Brain microvascular endothelial cell (primary cell): ENCODE measurements at regions not wholly inside any gene's neighbourhood (a gene's known extent, or its start where the extent isn't known, plus 50 kb on each side); places are given as distances from the start of the nearest gene placed in this dataset.

Source experiments
- DNase-seq: peaks from one replicate; pipeline ENCODE4 v3.0.0-alpha.2; 2020
- H3K27ac ChIP-seq: fragments of 250-450 bp; sonication (Bioruptor Pico); 2 replicates; pipeline ENCODE4 v1.5.1; 2020; ENCODE audit warnings: mild to moderate bottlenecking, moderate library complexity
- H3K27me3 ChIP-seq: fragments of 250-450 bp; sonication (Bioruptor Pico); replicated peaks from 2 replicates; pipeline ENCODE4 v1.5.1; 2020; ENCODE audit warnings: mild to moderate bottlenecking
- H3K36me3 ChIP-seq: fragments of 250-450 bp; sonication (Bioruptor Pico); replicated peaks from 2 replicates; pipeline ENCODE4 v1.5.1; 2020; ENCODE audit warnings: mild to moderate bottlenecking
- H3K4me3 ChIP-seq: 2 replicates; pipeline ENCODE4 v1.5.1; 2011; ENCODE audit warnings: low read depth, mild to moderate bottlenecking, control low read depth, low read length, moderate library complexity
- CTCF ChIP-seq: IDR thresholded peaks from 2 replicates; pipeline ENCODE4 v1.5.1; 2011; ENCODE audit warnings: low read depth, mild to moderate bottlenecking, moderate library complexity, low read length, control low read depth, inconsistent platforms; ENCODE audit errors: missing control alignments
- in situ Hi-C: cut with HindIII; loops from 2 replicates; pipeline ENCODE4 v1.10.0; 2017; ENCODE audit warnings: low sequenced_read_pairs, low pct_ligation_motif_present

GRCh38 chr2:12376025-12376424, 340.7 kb upstream of the TRIB2 start:
- no peaks in the 10 kb centered on the region for H3K27me3 ChIP-seq
- H3K4me3 ChIP-seq: no peak overlapping the region
- in situ Hi-C loops: no loop called here
- TF ChIP-seq CTCF: no peak
- no peak overlapping the region for H3K27ac ChIP-seq
- no peaks in the 10 kb centered on the region for H3K36me3 ChIP-seq
- no peak for DNase-seq

GRCh38 chr2:12379143-12379542, 337.6 kb upstream of the TRIB2 start:
- in situ Hi-C loops: no loop called here
- Histone ChIP-seq H3K36me3 (no peaks in the 10 kb centered on the region), H3K4me3 (no peak overlapping the region), H3K27me3 (no peaks in the 10 kb centered on the region), H3K27ac (no peak overlapping the region)
- TF ChIP-seq CTCF: no peak
- DNase-seq: no peak

GRCh38 chr2:12381543-12382325, 335.0 kb upstream of the TRIB2 start:
- Histone ChIP-seq H3K4me3 (no peak overlapping the region), H3K27me3 (no peaks in the 10 kb centered on the region), H3K36me3 (no peaks in the 10 kb centered on the region), H3K27ac (no peak overlapping the region)
- no peak for DNase-seq
- in situ Hi-C loops: no loop called here
- TF ChIP-seq CTCF: no peak

GRCh38 chr2:12382366-12382765, 334.4 kb upstream of the TRIB2 start:
- in situ Hi-C loops: no loop called here
- no peak for DNase-seq
- Histone ChIP-seq H3K36me3 (no peaks in the 10 kb centered on the region), H3K27ac (no peak overlapping the region), H3K27me3 (no peaks in the 10 kb centered on the region), H3K4me3 (no peak overlapping the region)
- TF ChIP-seq CTCF: no peak

- no peak for DNase-seq
- Histone ChIP-seq H3K4me3 (no peak overlapping the region), H3K27ac (no peak overlapping the region), H3K36me3 (no peaks in the 10 kb centered on the region), H3K27me3 (no peaks in the 10 kb centered on the region)
- in situ Hi-C loops: no loop called here
- TF ChIP-seq CTCF: no peak
Observed at GRCh38 chr2:12389344-12390045, 327.2 kb upstream of the TRIB2 start.
